ENCODE measurements at regions not wholly inside any gene's neighbourhood (a gene's known extent, or its start where the extent isn't known, plus 50 kb on each side); places are given as distances from the start of the nearest gene placed in this dataset.

DNA sequence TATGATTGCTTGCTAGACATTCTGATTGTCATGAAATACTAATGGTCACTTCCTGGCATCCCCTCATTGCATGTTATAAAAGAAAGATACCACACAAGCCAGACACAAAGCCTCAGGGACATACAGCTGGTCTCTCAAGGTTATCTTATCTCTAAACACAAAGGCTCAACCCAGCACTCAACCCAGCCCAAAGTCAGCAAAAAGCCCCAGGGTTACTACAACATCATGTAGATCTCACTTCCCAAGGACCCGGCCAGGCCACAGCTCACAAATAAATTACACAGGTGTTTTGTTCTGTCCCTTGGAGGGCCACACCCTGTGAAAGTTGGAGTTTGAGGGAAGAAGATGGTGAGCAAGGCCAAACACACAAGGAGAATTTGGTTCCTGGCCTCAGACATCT is 109.7 kb upstream of the BARHL2 start:
- no peak overlapping the region for H3K9ac ChIP-seq (replicated peaks; ENCODE audit: extremely low read depth, insufficient read depth, low read length)
- H3K4me3 ChIP-seq (replicated peaks in 1 of 3; ENCODE audit: insufficient read depth in 1 of 3, low read depth in 1 of 3, low read length in 3 of 3) = no peak overlapping the region
- no peak for FAIRE-seq
- dilution Hi-C loops (cut with MboI; ENCODE audit: extremely low pct_ligation_motif_present, low sequenced_read_pairs) (no loop called here), intact Hi-C loops (cut with micrococcal nuclease) (no loop called here)
- ChIA-PET CTCF (no interaction called here), POLR2A (interaction anchor here (0.6 kb wide), 1 partner anchor 194 kb away, joined by 4 read pairs; no protein-coding TSS in a partner anchor)
- no peaks in the 10 kb centered on the region for H4K20me1 ChIP-seq (replicated peaks; ENCODE audit: control insufficient read depth, extremely low read depth, insufficient read depth, low read length)
- no peak overlapping the region for H3K27ac ChIP-seq (ENCODE audit: insufficient read depth, low read depth, low read length)
- H3K36me3 ChIP-seq (ENCODE audit: control insufficient read depth in 2 of 2, extremely low read depth in 1 of 2, insufficient read depth in 2 of 2, low read length in 2 of 2) = no peaks in the 10 kb centered on the region
- no peak overlapping the region for H3K4me2 ChIP-seq (ENCODE audit: insufficient read depth, low read length)
- H3K79me2 ChIP-seq (ENCODE audit: control insufficient read depth, insufficient read depth, low read length) = no peaks in the 10 kb centered on the region
- peaks cover 6 to 21% of the 10 kb centered on the region in 2 experiments for H3K27me3 ChIP-seq (ENCODE audit: control insufficient read depth in 2 of 2, insufficient read depth in 2 of 2, low read length in 2 of 2)
- H3K9me3 ChIP-seq (replicated peaks; ENCODE audit: control insufficient read depth, insufficient read depth, low read length) = no peaks in the 10 kb centered on the region
- DNase-seq (ENCODE audit: low read depth, low spot score) = no peak
- H3K9me1 ChIP-seq (replicated peaks; ENCODE audit: control insufficient read depth, extremely low read depth, insufficient read depth, low read length) = no peaks in the 10 kb centered on the region
- BruUV-seq (replicated peaks) = no TSS peak
- no peak for TF ChIP-seq EZH2 (IDR thresholded peaks at IDR 0.05; ENCODE audit: borderline replicate concordance, low read depth, low read length, severe bottlenecking)
- TF ChIP-seq POLR2A (IDR thresholded peaks at IDR 0.05; ENCODE audit: low read depth, low read length) = no peak
- no peak for TF ChIP-seq MAX (IDR thresholded peaks at IDR 0.05; ENCODE audit: insufficient read depth, insufficient read length)
- no peak for TF ChIP-seq POLR2AphosphoS5 (IDR thresholded peaks at IDR 0.05; ENCODE audit: insufficient read depth, low read depth, low read length)
- TF ChIP-seq FOS (IDR thresholded peaks at IDR 0.05; ENCODE audit: borderline replicate concordance, insufficient read depth, low read length) = no peak
- no peak for TF ChIP-seq JUN (IDR thresholded peaks at IDR 0.05; ENCODE audit: borderline replicate concordance, insufficient read depth, insufficient read length, low read depth)
- TF ChIP-seq CTCF (IDR thresholded peaks at IDR 0.05; ENCODE audit: extremely low read depth in 1 of 2, insufficient read depth in 1 of 2, low read depth in 1 of 2, low read length in 2 of 2) = no peak
- TF ChIP-seq MYC (IDR thresholded peaks at IDR 0.05; ENCODE audit: low read depth, low read length) = no peak
- TF ChIP-seq GATA2 (IDR thresholded peaks at IDR 0.05; ENCODE audit: insufficient read depth, insufficient read length, low read depth, low read length) = no peak
- no peaks in the 10 kb centered on the region for H3K4me1 ChIP-seq (ENCODE audit: control insufficient read depth, extremely low read depth, insufficient read depth, low read length)
- H2AFZ ChIP-seq (ENCODE audit: low read depth, low read length) = no peak overlapping the region
